ENCODE measurements at regions not wholly inside any gene's neighbourhood (a gene's known extent, or its start where the extent isn't known, plus 50 kb on each side); places are given as distances from the start of the nearest gene placed in this dataset.

DNA sequence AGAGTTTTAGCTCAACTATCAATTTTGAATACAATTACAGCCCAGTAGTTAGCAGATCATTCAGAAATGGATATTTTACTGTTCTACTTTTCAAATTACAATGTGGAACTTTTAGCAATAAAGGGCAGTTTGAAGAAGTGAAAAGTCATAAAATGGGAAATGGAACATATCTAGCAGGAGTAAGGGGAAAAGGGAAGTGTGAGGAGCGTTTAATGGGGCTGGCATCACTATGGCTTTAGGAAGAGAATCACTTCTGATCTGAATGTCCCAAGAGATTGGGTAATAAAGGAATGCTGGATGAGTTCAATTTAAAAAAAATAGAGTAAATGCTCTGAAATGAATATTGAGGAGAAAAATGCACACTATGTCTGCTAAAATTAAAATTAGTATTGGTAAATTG, 77.4 kb downstream of the ATPSCKMT start:
- TF ChIP-seq, protein P1, sequence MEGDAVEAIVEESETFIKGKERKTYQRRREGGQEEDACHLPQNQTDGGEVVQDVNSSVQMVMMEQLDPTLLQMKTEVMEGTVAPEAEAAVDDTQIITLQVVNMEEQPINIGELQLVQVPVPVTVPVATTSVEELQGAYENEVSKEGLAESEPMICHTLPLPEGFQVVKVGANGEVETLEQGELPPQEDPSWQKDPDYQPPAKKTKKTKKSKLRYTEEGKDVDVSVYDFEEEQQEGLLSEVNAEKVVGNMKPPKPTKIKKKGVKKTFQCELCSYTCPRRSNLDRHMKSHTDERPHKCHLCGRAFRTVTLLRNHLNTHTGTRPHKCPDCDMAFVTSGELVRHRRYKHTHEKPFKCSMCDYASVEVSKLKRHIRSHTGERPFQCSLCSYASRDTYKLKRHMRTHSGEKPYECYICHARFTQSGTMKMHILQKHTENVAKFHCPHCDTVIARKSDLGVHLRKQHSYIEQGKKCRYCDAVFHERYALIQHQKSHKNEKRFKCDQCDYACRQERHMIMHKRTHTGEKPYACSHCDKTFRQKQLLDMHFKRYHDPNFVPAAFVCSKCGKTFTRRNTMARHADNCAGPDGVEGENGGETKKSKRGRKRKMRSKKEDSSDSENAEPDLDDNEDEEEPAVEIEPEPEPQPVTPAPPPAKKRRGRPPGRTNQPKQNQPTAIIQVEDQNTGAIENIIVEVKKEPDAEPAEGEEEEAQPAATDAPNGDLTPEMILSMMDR (IDR thresholded peaks at IDR 0.05; ENCODE audit: poor library complexity) = no peak
- no peak for TF ChIP-seq EZH2phosphoT487 (IDR thresholded peaks at IDR 0.05; ENCODE audit: low read depth, severe bottlenecking, unreplicated experiment)

Measured in hepatocyte (in vitro differentiated cells).